Daoy (cell line): ENCODE measurements at regions not wholly inside any gene's neighbourhood (a gene's known extent, or its start where the extent isn't known, plus 50 kb on each side); places are given as distances from the start of the nearest gene placed in this dataset.
"Not testable (repeated sequence)": the region's sequence is repeated elsewhere in the genome, so short reads cannot be mapped to it uniquely, and the experiment has no call there.

Experiments used
- DNase-seq: peaks from one replicate; pipeline ENCODE4 v3.0.0-alpha.2; 2015; ENCODE audit warnings: low read depth

DNA sequence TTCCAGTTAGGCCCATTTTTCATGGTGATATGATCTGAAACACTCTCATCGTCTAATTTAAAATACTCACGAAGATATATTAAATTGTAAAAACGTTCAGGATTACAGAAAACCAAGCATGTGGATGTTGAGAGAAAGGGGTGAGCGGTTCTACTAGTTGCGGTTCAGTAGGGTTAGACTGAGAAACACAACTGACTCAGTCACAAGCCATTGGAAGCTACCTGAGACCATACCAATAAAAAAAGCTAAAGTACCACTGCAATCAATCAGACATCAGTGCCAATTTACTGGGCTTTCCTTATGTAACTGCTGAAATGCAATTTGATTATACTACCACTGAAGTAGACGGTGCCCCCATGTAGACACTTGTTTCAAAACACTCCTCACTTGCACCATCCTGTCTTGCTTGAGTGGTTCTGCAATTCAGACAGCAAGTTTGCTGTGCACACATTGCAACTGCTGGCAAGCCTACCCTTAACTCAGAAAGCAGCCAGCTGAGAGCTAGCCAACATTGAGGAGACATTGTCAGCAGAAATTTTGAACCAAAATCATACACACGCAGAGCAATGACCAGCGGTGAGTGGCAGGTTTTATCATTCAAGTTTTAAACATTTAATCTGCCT is 368.7 kb upstream of the ARHGEF26 start:
- no peak for DNase-seq

DNA sequence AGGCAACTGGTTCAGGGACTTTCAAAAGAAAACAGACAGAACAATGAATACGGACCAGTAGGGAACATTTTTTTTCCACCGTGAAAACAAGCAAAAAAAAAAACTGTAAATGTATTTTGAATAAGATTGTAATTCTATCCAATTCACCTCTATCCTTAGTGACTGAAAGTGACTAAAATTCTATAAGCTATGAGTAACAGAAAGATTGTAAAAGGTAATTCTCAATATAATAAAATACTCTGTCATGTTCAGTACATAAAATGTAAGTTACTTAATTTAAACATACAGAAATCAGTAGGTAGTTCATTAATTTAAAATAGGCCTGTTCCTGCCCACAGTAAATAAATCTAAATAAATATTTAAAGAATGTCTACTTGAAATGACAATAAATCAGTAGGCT is 368.2 kb upstream of the ARHGEF26 start:
- no peak for DNase-seq

GRCh38 chr3:153756816-153757215 is 364.4 kb upstream of the ARHGEF26 start:
- DNase-seq = no peak

DNA sequence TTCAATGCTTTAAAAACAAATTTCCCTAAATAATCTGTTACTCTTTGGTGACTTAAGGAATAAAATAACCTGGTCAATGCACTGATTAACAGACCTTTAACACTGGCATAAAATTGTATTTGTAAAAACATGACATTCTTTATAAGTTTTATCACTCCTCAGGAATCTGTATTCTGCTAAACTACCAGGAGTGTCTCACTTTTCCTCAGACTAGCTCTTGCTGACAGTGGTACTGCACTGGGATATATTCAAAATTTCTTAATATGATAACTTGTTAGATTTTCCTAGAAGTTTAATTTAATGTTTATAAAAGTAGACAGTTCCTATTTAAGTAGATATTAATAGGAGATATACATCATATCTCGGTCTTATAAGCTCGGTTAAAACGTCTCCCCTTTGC is 363.4 kb upstream of the ARHGEF26 start:
- DNase-seq = no peak

DNA sequence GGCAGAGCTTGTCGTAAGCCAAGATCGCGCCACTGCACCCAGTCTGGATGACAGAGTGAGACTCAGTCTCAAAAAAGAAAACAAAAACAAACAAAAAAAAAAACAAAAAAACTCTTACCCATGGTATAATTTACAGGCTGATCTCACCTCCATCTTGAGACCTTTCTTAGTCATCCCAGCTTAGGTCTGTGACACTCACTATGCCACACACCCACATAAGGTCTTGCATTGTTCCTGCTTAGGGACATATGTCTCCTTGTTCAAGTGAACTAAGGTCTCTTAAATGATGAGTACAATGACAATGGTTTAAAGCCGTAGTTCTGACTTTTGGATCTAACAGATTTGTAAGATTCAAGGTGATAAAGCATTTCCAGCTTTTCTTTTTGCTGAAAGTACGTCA is 360.2 kb upstream of the ARHGEF26 start:
- no peak for DNase-seq

DNA sequence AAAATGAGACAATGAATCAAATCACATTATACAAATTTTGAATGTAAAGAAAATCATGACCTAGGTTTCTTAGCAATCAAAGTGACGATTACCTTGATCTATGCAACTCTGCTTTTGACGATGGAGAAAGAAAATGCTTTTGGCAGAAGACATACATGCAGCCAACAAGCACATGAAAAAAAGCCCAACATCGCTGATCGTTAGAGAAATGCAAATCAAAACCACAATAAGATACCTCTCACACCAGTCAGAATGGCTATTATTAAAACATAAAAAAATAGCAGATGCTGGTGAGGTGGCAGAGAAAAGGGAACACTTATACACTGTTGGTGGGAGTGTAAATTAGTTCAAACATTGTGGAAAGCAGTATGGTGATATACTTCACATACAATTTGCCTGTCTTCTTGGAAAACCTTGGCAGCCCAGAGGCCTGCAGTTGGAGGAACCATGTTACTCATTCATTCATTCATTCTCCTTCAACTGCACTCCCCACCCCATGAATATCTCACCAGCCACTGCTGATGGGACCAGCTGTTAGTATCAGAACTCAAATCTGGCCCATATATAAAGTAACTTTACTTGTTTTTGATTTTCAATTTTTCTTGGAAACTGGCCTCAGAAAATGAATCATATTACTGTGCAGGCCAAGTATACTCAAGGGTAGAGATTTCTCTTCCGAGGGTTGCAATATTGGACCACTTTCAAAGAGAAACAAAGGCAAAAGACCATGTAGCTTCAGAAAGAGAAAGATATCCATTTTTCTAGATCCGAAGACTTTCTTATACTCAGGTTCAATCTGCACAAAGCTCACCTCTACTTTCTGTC is 358.6 kb upstream of the ARHGEF26 start:
- no peak for DNase-seq

GRCh38 chr3:153767601-153768560 is 353.3 kb upstream of the ARHGEF26 start:
- DNase-seq = no peak

DNA sequence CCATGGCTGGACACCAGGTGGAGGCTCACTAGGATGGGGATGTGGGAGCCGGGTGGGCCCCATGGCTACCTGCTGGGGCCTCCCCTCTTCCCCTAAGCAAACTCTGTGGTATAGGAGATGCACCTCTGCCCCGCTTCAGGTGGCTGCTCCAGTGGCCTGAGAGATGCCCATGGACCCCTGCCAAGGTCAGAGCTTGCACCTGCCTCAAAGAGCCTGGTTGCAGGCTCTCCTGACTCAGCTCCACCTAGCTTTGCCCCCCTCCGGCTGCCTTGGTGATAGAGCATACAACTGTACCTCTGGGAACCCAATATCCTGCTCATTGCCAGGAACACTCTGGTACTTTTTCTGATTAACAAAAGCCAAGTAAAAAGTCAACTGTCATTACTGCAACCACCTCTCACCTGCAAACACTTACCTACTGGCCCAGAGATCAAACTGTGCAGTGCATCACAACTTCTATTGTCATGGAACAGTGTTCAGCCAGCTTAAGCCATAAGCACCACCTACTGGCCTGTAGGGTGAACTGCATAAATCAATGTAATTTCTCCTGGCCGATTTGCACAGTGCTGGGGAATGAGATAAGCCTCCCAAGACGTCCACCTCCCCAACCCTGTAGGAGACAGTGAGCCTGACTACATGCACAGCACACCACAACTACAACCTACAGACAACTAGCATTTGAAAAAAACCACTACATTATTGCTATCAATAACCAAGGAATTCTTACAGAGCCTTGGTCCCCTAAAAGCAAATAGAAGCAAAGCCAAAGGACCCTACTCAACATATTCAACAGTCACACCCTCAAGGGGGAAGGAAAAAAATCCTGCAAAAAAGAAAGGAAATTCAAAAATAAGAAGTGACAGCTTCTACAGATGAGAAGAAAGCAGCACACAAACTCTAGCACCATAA is 352.4 kb upstream of the ARHGEF26 start:
- DNase-seq = peak; percentile 9

DNA sequence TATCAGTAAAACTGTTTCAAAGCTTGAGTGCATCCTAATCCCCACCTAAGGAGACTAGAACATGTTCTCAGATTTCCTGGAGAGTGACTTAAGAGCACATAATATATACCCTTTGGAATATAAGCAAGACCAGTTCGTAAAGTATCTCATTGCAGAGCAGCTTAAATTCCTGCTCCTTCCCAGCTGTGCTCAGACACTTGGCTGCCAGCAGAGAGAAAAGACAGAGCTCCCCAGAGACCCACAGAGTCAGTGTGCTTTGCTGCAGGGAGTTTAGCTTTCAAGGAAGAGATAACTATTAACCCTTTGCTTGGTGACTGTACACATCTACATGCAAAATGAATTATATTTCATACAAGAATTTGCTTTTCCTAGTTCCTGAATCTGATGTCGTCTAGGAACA is 338.1 kb upstream of the ARHGEF26 start:
- DNase-seq = no peak

- DNase-seq = no peak
Observed at GRCh38 chr3:153783741-153784480, 337.3 kb upstream of the ARHGEF26 start.

DNA sequence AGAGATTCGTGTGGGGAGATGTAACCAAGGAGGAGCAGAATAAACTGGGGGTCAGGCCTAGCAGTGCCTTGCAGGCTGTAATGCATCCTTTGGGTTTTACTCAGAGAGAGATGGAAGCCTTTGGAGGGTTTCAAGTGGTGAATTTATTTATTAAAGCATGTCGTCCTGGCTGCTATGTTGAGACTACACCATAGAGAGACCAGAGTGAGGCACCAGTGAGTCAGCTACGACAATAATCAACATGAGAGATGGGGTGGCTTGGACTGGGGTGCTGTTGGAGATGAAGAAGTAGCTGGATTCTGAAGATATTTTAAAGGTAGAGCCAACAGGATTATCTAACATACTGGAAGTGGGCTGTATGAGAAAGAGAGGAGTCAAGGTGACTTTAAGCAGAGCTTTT is 335.3 kb upstream of the ARHGEF26 start:
- no peak for DNase-seq

DNA sequence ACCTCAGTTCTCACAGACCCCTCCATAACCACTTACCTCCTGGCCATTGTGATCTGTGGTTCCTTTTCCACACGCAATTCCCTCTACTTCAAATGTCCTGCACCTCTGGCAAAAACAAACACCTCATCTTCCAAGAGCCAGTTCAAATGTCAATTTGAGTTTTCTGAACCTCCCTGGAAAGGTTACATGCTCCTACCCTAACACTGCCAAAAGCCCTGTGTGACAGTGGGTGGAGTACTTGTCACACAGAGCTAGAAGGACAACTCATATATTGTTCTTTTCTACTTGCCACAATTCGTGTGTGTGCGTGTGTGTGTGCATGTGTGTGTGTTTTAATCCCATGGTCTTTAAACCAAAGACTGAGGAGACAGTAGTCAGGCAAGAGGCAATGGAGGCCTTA is 331.8 kb upstream of the ARHGEF26 start:
- DNase-seq = no peak

DNA sequence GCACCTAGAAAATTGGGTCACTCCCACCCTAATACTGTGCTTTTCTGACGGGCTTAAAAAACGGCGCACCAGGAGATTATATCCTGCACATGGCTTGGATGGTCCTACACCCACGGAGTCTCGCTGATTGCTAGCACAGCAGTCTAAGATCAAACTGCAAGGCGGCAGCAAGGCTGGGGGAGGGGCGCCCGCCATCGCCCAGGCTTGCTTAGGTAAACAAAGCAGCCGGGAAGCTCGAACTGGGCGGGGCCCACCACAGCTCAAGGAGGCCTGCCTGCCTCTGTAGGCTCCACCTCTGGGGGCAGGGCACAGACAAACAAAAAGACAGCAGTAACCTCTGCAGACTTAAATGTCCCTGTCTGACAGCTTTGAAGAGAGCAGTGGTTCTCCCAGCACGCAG is 324.1 kb upstream of the ARHGEF26 start:
- not testable (repeated sequence) for DNase-seq

- no peak for DNase-seq
Observed at GRCh38 chr3:153809097-153809496, 312.1 kb upstream of the ARHGEF26 start.

DNA sequence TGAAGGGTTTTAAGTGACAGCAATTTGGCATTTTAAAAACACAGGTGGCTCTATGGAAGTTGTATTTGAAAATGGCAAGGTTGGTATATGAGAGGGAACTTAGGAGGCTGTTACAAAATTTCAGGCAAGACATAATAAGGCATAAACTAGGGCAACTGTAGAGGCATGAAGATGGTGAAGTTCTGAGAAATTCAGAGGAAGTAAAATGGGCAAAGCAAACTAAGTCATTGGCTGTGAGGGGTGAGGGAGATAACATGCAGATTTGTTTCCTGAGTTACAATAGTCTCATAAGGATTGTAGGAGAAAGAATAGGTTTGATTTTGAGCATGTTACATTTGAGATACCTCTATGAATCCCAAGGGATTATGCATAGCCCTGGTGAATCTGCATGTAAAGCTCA is 302.9 kb upstream of the ARHGEF26 start:
- no peak for DNase-seq

DNA sequence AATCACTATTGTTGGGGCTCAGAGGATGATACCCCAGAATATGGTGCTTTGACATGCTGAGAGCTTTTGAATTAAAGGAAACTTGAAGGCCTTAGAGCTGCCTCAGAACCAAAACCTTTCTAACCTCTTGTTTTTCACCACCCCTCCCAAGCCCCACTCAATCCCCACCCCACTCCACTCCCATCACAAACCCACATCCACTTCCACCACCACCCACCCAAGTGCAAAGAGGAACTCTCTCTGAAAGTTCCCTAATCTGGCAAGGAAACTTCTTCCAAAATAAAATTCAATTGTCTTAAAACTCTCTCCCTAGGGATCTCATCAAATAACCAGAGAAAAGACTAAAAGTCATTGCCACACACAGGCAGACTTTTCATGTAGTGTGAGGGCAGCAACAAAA is 301.2 kb upstream of the ARHGEF26 start:
- DNase-seq = no peak

DNA sequence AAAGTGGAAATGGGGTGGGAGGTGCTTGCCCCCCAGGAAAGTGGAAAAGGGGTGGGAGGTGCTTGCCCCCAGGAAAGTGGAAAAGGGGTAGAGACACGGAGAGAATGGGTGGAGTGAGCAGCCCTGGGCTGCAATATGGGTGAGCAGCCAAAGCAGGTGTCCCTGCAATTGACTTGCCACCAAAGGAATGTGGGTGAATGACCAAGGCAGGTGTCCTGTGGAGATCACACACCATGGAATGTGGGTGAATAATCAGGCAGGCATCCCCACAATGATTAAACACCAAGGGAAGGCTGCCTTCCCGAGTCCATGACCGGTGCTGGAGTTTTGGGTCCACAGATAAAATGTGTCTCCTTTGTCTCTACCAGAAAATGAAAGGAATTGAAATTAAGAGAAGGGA is 292.8 kb upstream of the ARHGEF26 start:
- DNase-seq = not testable (repeated sequence)

DNA sequence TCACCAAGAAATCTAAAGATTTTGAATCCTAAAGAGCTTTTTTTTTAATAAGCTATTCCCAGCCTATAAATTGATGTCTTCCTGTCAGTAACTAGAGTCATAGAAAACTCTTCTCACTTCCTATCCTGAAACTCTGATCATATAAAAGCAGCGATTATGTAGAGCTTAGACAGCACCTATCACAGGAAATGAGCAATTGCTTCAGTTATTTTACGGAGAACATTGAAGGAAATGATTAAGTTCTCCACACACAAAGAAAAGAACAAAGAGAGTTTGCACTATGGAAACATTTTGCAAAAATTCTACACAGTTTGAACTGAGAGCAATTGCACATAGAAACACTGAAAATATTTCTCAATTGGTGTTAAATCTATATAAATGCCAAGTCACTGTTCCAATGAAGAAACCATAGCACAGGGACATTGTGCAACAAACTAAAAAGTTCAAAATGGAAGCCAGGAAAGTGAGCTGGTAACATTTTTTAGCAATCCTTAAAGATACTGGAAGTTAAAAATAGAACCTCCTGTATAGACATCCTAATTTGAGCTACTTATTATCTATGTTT is 291.5 kb upstream of the ARHGEF26 start:
- no peak for DNase-seq

DNA sequence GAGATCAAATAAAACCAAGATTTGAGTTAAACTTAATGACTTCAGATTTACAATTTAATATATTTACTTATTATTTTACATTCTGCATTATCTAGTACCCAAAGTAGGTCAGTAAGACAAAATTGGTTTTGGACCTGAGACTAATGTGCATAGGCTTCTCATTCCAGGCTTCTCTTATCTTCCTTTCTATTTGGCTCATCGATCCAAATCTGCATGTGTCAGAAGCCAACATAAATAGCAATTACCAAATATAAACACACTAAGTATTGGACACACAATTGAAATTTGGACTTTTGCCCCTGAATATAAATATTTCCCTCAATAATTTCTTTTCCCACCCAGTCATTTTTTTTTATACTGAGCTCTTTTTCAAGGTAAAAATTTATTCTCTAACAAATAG is 290.6 kb upstream of the ARHGEF26 start:
- no peak for DNase-seq

DNA sequence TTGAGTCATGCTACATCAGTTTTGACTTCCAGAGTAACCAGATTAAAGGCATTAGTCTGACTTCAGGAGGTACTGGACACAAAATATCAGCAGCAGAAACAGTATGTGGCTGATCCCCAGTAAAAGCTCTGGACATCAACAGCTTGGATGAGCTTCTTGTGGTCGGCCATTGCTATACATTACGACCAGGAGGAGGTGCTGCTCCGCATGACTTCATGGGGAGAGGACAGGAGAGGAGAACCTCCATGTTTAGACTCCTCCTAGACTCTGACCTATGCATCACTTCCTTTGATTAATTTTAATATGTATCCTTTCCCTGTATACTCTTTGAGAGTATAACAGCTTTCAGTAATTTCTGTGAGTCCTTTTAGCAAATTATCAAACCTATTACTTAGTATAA is 285.6 kb upstream of the ARHGEF26 start:
- no peak for DNase-seq
